ENCODE measurements at regions not wholly inside any gene's neighbourhood (a gene's known extent, or its start where the extent isn't known, plus 50 kb on each side); places are given as distances from the start of the nearest gene placed in this dataset.

DNA sequence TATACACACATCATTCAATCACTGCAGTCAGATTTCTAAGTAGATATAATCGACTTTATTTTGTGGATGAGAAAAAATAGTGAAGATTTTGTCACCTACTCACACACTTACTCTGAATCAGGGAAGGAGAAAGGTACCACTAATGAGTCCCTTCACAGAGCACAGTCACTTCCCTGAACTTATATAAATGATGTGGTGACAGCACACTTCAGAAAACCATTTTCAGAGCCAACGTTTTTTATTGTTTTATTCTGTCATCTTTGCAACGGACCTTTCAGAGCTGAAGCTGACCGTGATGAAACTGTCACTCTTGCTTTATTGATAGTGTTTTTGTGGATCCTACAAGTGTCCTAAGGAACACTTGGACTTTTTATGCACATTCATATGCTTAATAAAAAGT is 956.6 kb downstream of the SQOR start:
- no peak for ATAC-seq
- Mint-ChIP-seq H3K27ac (no peak overlapping the region), H3K4me1 (no peaks in the 10 kb centered on the region), H3K4me3 (no peak overlapping the region), H3K9me3 (ENCODE audit: low read depth) (peaks cover 2% of the 10 kb centered on the region), H3K27me3 (no peaks in the 10 kb centered on the region), H3K36me3 (ENCODE audit: low read depth) (no peaks in the 10 kb centered on the region)
- ChIA-PET CTCF (interaction anchor here (1.1 kb wide), 1 partner anchor 326 kb away, joined by 3 read pairs; no protein-coding TSS in a partner anchor), POLR2A (no interaction called here)
- no peak for DNase-seq
- intact Hi-C loops (cut with DNase I, micrococcal nuclease) = no loop called here

- no peak overlapping the region for H3K4me3 Mint-ChIP-seq
- POLR2A ChIA-PET = no interaction called here
- ATAC-seq (no peak), DNase-seq (no peak)
- CTCF ChIA-PET = interaction anchor here (0.7 kb wide), 1 partner anchor 42 kb away, joined by 3 read pairs; no protein-coding TSS in a partner anchor
- H3K9me3 Mint-ChIP-seq (ENCODE audit: low read depth) = no peaks in the 10 kb centered on the region
- no peak overlapping the region for H3K27ac Mint-ChIP-seq
- no peaks in the 10 kb centered on the region for H3K4me1 Mint-ChIP-seq
- no peaks in the 10 kb centered on the region for H3K36me3 Mint-ChIP-seq (ENCODE audit: low read depth)
- no peaks in the 10 kb centered on the region for H3K27me3 Mint-ChIP-seq
- intact Hi-C loops (cut with DNase I, micrococcal nuclease) = no loop called here
Observed at GRCh38 chr15:46595016-46595415, 960.2 kb downstream of the SQOR start.

DNA sequence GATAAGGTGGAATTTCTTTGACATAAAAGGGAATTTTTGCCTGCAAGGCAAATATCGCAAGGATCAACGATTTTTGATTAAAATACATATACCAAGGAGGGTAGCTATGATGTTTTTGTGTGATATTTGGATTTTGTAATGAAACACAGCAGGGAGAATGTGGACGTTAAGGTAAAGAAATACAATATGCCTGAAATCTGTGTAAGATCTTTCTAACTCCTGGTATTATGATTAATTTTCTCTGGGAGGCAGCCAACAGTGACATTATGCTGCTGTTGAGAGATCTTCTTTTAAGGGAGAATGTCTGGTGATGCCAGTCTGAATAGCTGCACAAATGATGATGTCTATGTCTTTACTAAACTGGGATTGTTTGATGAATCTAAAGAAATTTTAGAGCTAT is 972.2 kb downstream of the SQOR start:
- peaks cover 6% of the 10 kb centered on the region for H3K9me3 Mint-ChIP-seq (ENCODE audit: low read depth)
- POLR2A ChIA-PET = no interaction called here
- no peaks in the 10 kb centered on the region for H3K4me1 Mint-ChIP-seq
- H3K36me3 Mint-ChIP-seq (ENCODE audit: low read depth) = no peaks in the 10 kb centered on the region
- intact Hi-C loops (cut with DNase I, micrococcal nuclease) = no loop called here
- DNase-seq (no peak), ATAC-seq (no peak)
- CTCF ChIA-PET = no interaction called here
- H3K27ac Mint-ChIP-seq = no peak overlapping the region
- no peak overlapping the region for H3K4me3 Mint-ChIP-seq
- no peaks in the 10 kb centered on the region for H3K27me3 Mint-ChIP-seq

GRCh38 chr15:46616033-46616432 is 981.2 kb downstream of the SQOR start:
- peaks cover 5% of the 10 kb centered on the region for H3K9me3 Mint-ChIP-seq (ENCODE audit: low read depth)
- POLR2A ChIA-PET = no interaction called here
- no peaks in the 10 kb centered on the region for H3K4me1 Mint-ChIP-seq
- no peak overlapping the region for H3K27ac Mint-ChIP-seq
- H3K27me3 Mint-ChIP-seq = no peaks in the 10 kb centered on the region
- H3K4me3 Mint-ChIP-seq = no peak overlapping the region
- CTCF ChIA-PET = no interaction called here
- DNase-seq (no peak), ATAC-seq (no peak)
- no peaks in the 10 kb centered on the region for H3K36me3 Mint-ChIP-seq (ENCODE audit: low read depth)
- intact Hi-C loops (cut with DNase I, micrococcal nuclease) = no loop called here

GRCh38 chr15:46617507-46617906 is 982.7 kb downstream of the SQOR start:
- ChIA-PET POLR2A (interaction anchor here (0.5 kb wide), 1 partner anchor 118 kb away, joined by 3 read pairs; no protein-coding TSS in a partner anchor), CTCF (no interaction called here)
- Mint-ChIP-seq H3K4me1 (no peaks in the 10 kb centered on the region), H3K27ac (no peak overlapping the region), H3K27me3 (no peaks in the 10 kb centered on the region), H3K36me3 (ENCODE audit: low read depth) (no peaks in the 10 kb centered on the region), H3K9me3 (ENCODE audit: low read depth) (peaks cover 3% of the 10 kb centered on the region), H3K4me3 (no peak overlapping the region)
- intact Hi-C loops (cut with DNase I, micrococcal nuclease) = no loop called here
- ATAC-seq (no peak), DNase-seq (no peak)

- CTCF ChIA-PET = interaction anchor here (0.6 kb wide), 1 partner anchor 345 kb away, joined by 3 read pairs; no protein-coding TSS in a partner anchor
- POLR2A ChIA-PET = no interaction called here
- DNase-seq (no peak), ATAC-seq (no peak)
- Mint-ChIP-seq H3K4me1 (no peaks in the 10 kb centered on the region), H3K27me3 (no peaks in the 10 kb centered on the region), H3K9me3 (ENCODE audit: low read depth) (peaks cover 5% of the 10 kb centered on the region), H3K36me3 (ENCODE audit: low read depth) (no peaks in the 10 kb centered on the region), H3K4me3 (no peak overlapping the region), H3K27ac (no peak overlapping the region)
- intact Hi-C loops (cut with DNase I, micrococcal nuclease) = no loop called here
Observed at GRCh38 chr15:46618984-46619383, 984.2 kb downstream of the SQOR start.

DNA sequence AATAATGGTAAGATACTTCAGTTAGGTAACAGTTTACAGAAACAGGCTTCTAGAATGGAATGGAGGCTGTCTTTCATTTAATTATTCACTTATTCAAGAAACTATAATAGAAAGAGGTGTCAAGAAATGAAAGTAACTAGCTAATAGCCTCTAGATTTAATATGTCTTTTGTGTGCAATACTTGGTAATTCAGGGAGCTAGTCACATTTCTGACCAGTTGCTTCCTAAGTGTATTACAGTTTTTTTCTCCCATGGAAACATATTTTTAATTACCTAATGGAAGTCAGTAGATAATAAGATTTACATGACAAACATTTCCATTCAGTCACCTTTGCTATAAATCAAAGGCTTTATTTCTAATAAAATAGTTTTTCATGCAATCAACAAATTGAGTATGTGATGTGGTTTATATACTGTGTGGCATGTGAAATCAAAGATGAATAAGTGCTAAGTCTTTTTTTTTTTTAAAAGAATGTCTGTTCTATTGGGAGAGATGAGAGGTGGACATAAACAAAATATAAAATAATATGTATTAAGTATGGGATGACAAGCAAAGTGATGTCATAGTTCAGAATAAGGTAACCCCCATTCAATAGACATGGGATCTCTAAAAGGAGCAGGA is 985.7 kb downstream of the SQOR start:
- peaks cover 14% of the 10 kb centered on the region for H3K9me3 Mint-ChIP-seq (ENCODE audit: low read depth)
- H3K27ac Mint-ChIP-seq = no peak overlapping the region
- POLR2A ChIA-PET = no interaction called here
- intact Hi-C loops (cut with DNase I, micrococcal nuclease) = no loop called here
- H3K4me3 Mint-ChIP-seq = no peak overlapping the region
- H3K4me1 Mint-ChIP-seq = no peaks in the 10 kb centered on the region
- CTCF ChIA-PET = no interaction called here
- no peaks in the 10 kb centered on the region for H3K36me3 Mint-ChIP-seq (ENCODE audit: low read depth)
- DNase-seq (no peak), ATAC-seq (no peak)
- no peaks in the 10 kb centered on the region for H3K27me3 Mint-ChIP-seq

DNA sequence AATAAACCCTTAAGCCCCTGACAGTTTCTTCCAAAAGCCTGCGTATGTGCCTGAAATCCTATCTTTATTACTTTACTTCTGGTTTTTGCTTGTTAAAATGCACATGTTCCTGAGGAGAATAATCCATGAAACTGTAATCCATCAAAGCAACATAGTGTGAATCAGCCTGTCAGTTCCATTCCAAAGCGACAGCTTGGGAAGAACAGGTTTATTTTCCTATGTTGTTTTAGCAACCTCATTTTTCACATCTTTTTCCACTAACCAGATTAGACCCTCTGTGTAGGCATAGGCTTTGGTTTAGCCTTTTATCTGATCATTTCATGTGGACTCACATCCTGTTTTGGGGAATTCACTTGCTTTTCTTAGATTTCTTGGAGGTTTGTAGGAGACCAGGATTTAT is 988.0 kb downstream of the SQOR start:
- CTCF ChIA-PET = no interaction called here
- Mint-ChIP-seq H3K9me3 (ENCODE audit: low read depth) (peaks cover 26% of the 10 kb centered on the region), H3K27ac (no peak overlapping the region), H3K4me1 (no peaks in the 10 kb centered on the region), H3K36me3 (ENCODE audit: low read depth) (no peaks in the 10 kb centered on the region), H3K27me3 (no peaks in the 10 kb centered on the region), H3K4me3 (no peak overlapping the region)
- POLR2A ChIA-PET = no interaction called here
- intact Hi-C loops (cut with DNase I, micrococcal nuclease) = no loop called here
- DNase-seq (no peak), ATAC-seq (no peak)

DNA sequence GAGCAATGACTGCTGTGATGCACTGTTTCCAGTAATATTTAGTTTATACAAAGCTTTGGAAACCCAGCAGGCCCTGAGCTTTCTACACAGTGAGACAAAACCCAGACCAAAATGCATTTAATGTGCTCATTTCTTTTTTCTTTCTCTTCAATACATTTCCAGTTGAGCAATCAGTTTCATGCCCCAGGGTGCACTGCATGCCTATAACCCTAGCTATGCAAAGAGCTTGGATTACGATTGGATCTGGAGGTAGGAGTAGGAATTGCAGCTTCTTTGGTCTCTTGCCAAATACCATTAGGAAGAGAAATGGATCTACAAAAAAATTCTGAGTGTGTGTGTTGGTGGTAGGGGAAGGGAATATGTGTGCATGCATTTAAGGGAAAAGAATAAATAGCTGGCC is 1001.4 kb downstream of the SQOR start:
- ATAC-seq (no peak), DNase-seq (no peak)
- no peaks in the 10 kb centered on the region for H3K36me3 Mint-ChIP-seq (ENCODE audit: low read depth)

DNA sequence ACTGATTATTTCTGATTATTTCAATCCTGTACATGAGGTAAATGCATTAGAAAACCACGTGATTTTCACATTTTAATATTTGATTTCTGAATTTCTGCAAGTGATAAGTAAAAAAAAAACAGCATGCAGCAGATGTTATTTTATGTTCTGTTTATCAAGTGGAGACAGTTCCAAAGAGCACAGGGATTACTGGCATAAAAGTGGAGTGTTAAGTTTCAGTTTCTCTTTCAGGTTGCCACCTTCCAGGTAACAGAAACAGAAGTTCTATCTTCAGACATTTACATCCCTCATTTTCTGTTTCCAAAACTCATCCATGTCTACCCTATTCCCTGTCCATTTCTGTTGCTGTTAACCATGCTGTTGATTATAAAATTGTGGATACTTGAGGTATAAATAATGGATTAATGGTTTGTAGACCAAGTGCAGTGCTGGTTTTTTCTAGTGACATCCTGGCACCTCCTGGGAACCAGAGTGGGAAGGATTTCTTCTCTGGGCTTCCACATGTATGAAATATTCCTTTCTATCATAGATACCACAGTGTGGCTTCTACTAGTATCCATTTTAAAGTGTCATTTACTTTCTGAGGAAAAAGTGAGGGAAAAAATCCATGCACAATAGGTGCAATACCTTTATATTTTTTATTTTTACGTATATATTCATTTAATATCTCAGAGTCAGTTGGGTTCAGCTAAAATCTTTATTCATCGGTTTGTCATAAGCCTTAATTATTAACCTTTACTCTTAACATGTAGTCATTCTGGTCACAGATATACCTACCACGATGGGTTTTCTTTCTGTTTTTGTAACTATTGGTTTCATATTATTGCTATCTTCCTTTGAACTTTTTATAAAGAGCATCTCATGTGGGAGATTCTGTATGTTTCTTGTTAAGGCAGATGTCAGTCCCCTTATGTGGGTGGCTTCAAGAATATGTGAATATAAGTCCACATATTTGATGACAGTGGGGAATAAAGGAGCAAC is 1010.0 kb downstream of the SQOR start:
- Mint-ChIP-seq H3K4me3 (no peak overlapping the region), H3K27ac (no peak overlapping the region), H3K36me3 (ENCODE audit: low read depth) (no peaks in the 10 kb centered on the region), H3K9me3 (ENCODE audit: low read depth) (peaks cover 7% of the 10 kb centered on the region), H3K27me3 (no peaks in the 10 kb centered on the region), H3K4me1 (no peaks in the 10 kb centered on the region)
- ChIA-PET CTCF (no interaction called here), POLR2A (no interaction called here)
- ATAC-seq = no peak
- intact Hi-C loops (cut with DNase I, micrococcal nuclease) = no loop called here
- no peak for DNase-seq

More for the DNA sequence above, 1001.4 kb downstream of the SQOR start:
- Mint-ChIP-seq H3K27ac (no peak overlapping the region), H3K4me3 (no peak overlapping the region), H3K4me1 (no peaks in the 10 kb centered on the region), H3K27me3 (no peaks in the 10 kb centered on the region), H3K9me3 (ENCODE audit: low read depth) (peaks cover 3% of the 10 kb centered on the region)
- ChIA-PET POLR2A (no interaction called here), CTCF (interaction anchor here (1.0 kb wide), 1 partner anchor 41 kb away, joined by 3 read pairs; no protein-coding TSS in a partner anchor)
- intact Hi-C loops (cut with DNase I, micrococcal nuclease) = no loop called here

DNA sequence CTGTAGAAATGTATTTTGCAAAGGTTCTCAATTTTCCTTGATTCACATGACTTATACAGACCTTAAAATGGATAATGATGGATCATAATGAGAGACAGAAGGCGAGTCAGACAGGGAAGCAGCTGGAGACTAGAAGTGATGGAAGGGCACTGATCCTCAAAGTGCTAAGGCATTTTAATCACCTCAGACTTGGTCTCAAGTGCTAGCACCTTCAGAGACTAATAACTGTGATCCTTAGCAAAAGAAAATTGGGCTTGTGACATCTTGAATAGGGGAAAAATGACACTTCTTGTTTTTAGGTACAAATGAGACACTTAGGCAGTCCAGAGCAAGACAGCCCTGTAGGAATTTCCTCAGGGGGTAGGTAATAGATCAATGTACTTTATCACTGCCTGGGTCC is 1011.7 kb downstream of the SQOR start:
- Mint-ChIP-seq H3K27ac (no peak overlapping the region), H3K9me3 (ENCODE audit: low read depth) (peaks cover 12% of the 10 kb centered on the region), H3K4me1 (no peaks in the 10 kb centered on the region), H3K36me3 (ENCODE audit: low read depth) (no peaks in the 10 kb centered on the region), H3K4me3 (no peak overlapping the region), H3K27me3 (no peaks in the 10 kb centered on the region)
- POLR2A ChIA-PET = no interaction called here
- ATAC-seq (no peak), DNase-seq (no peak)
- CTCF ChIA-PET = no interaction called here
- intact Hi-C loops (cut with DNase I, micrococcal nuclease) = no loop called here

DNA sequence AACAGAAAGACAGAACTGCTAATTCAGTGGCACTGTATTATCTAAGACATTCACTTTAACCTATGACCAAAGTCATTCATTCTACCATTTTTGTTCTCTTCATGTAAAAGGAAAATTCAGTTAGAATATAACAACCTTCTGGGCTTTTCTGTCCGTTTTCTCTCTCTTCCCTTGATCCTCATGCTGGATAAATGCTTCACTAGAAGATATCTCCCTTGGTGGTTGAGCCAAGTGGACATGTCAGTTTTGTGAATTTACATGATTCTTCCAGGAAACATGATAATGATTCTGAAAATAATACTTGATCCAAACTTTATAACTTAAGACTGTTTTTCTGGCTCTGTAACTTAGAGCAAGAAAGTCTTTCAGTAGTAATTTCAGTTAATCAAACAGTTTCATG is 1012.2 kb downstream of the SQOR start:
- H3K36me3 Mint-ChIP-seq (ENCODE audit: low read depth) = no peaks in the 10 kb centered on the region
- peaks cover 11% of the 10 kb centered on the region for H3K9me3 Mint-ChIP-seq (ENCODE audit: low read depth)
- H3K4me1 Mint-ChIP-seq = no peaks in the 10 kb centered on the region
- H3K27me3 Mint-ChIP-seq = no peaks in the 10 kb centered on the region
- no peak overlapping the region for H3K4me3 Mint-ChIP-seq
- POLR2A ChIA-PET = no interaction called here
- DNase-seq (no peak), ATAC-seq (no peak)
- CTCF ChIA-PET = no interaction called here
- intact Hi-C loops (cut with DNase I, micrococcal nuclease) = no loop called here
- H3K27ac Mint-ChIP-seq = no peak overlapping the region

Measured in activated CD4-positive, alpha-beta T cell treated with anti-CD3 and anti-CD28 coated beads for 36 hours (primary cell).